Stimulated activated naive CD8-positive, alpha-beta T cell treated with anti-CD3 and anti-CD28 coated beads, Interleukin-15, Interleukin-2, amounts not matched to agents 100 U/mL and 50 U/mL, for 24 hours (primary cell): ENCODE measurements at regions not wholly inside any gene's neighbourhood (a gene's known extent, or its start where the extent isn't known, plus 50 kb on each side); places are given as distances from the start of the nearest gene placed in this dataset.

ENCODE experiments used
- ATAC-seq: fragments of 150-1000 bp; cut with Tn5 transposase; one replicate; pipeline ENCODE4 v1.10.0; 2021
- DNase-seq: peaks from one replicate; pipeline ENCODE4 v3.0.0; 2021

DNA sequence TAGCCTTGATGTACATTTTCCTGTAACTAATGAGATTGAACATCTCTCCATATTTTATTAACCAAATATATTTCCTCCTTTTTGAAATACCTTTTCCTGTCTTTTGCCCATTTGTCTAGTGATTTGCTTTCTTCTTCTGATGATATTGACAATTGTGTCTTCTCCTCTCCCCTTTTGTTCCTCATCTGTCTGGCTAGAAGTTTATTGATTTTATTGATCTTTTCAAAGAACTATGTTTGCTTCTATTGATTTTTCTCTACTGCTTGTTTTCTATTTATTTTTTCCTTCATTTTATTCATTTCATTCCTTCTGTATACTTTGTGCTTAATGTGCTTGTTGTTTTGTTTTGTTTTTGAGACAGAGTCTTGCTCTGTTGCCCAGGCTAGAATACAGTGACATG is 181.4 kb upstream of the SMIM23 start:
- DNase-seq (no peak), ATAC-seq (no peak)

GRCh38 chr5:171606414-171607024 is 179.1 kb upstream of the SMIM23 start:
- ATAC-seq (peak; percentile 34), DNase-seq (no peak)

- no peak for DNase-seq
- ATAC-seq: no peak
Observed at GRCh38 chr5:171607863-171608262, 177.8 kb upstream of the SMIM23 start.

DNA sequence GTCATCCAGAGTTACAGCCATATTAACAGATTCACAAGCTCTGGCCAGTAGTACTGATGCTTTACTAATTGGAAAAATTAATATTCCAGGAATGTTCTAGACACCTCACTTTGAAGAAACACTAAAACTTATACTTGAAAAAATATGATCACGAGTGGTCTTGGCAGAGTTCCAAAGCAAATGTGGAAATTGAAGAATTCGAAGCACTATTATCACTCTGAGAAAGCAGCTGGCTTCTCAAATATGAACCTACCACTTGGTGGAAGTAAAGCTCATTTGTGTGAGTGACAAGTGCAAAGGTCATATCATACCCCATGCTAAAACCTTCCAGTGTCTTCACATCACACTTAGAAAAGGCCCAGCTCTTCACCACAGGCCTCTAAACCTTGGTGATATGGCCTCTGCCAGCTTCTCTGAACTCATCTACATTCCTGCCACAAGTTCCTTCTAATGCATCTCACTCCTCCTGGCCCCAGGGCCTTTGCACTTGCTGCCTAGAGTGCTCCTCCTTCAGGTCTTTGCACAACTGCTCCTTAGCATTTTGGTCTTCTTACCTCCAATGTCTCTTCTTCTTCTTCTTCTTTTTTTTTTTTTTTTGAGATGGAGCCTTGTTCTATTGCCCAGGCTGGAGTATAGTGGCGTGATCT is 175.7 kb upstream of the SMIM23 start:
- ATAC-seq (no peak), DNase-seq (no peak)

DNA sequence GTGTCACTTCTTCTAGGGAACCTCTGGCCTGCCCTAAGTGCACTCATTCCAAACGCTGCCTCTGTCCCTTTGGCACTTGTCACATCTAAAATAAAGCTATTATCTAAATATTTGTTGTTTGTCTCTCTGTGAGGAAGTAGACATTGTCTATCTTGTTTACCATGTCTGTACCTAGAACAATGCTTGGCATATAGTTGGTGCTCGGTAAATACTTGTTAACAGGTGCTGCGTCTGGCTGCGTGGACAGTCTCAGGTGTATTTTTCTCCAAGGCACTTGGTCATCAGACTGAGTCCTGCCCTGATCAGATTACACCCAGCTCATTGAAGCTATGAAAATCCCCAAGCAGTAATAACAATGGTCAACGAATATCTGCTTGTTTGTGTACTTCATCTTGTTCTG is 174.9 kb upstream of the SMIM23 start:
- no peak for ATAC-seq
- DNase-seq: no peak

GRCh38 chr5:171612749-171613148 is 172.9 kb upstream of the SMIM23 start:
- DNase-seq (no peak), ATAC-seq (no peak)

- no peak for ATAC-seq
- DNase-seq: no peak
Observed at GRCh38 chr5:171614511-171614910, 171.1 kb upstream of the SMIM23 start.

- no peak for ATAC-seq
- no peak for DNase-seq
Observed at GRCh38 chr5:171614971-171615653, 170.5 kb upstream of the SMIM23 start.

DNA sequence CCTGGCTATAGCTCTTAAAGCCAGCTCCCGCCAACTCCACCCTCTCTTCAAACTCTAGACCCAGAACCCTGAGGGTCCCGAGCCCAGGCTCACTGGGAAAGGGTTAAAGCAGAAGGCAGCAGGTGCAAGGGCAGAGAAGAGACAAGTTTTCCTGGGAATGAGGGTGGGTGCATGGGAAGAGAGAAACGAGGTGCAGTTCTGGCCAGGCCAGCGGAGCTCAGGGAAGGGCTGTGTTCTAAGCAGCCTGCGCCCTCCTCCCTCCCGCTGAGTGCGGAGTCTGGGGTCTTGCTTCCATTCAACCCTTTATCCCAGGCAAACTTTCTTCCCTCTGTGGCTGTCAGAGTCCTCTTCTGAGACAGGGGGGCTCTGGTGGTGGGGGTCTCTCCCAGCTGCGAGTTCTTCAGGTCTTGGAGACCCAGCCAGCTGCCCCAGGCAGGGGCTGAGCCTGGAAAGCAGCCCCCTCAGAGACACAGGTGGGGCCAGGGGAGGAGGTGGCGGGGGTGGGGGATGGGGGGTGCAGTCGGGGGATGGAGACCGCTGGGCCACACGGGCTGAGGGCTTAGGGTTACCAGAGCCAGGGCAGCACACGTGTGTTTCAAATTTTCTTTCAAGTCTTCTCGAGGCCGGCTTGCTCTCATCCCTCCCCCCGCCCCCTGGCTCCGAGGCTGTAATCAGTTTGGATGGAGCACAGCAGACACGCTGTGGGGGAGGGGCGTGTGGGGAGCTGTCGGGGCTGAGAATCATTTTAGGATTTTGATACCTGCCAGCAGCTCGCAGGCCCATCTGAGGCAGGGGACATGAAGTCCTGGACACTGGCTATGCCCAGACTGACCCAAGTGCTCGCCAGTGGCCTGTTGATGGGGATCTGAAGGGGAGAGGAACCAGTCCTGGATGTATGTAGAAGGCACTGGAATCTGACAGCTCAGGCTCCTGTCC is 169.6 kb upstream of the SMIM23 start:
- ATAC-seq: no peak

GRCh38 chr5:171617266-171617665 is 168.4 kb upstream of the SMIM23 start:
- no peak for DNase-seq
- no peak for ATAC-seq

More for the DNA sequence above, 169.6 kb upstream of the SMIM23 start:
- DNase-seq: no peak

GRCh38 chr5:171617817-171618591 is 167.6 kb upstream of the SMIM23 start:
- no peak for DNase-seq
- no peak for ATAC-seq

DNA sequence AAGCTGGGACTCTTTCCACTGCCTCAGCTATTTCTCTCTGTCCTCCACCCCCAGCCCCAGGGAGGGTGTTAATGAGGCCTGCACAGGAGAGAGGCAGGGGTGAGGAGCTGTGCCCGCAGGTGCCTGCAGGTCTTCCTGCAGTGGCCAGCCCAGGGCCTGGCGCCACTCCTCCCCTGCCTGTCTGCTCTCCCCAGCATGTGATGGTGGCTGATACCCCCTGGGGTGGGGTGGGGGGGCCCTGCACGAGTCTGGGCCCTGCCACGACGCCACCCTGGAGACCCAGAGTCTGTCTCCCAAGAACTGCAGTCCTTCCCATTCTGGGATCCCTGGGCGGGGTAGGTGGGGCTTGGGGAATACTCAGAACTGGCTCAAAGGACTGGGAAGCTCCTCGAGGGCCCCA is 166.4 kb upstream of the SMIM23 start:
- no peak for ATAC-seq
- no peak for DNase-seq

DNA sequence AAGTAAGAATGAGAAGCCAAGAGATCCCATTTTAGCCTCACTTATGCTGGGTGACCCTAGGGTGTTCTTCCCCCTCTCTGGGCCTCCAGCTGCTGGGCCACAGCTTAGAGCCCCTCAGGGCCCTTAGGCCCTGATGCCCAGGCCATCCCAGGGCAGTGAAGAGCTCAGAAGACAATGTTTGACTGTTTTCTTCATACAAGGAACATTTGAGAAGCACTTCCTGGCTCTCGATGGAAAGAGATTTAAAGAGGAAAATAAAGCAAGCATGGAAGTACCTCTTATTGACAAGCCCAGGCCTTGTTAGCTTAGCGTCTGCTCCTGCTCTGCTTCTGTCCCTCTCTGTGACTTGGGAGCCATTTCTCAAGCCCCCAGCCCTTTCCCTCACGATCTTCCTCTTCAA is 165.9 kb upstream of the SMIM23 start:
- ATAC-seq: no peak
- DNase-seq: no peak

- ATAC-seq (no peak), DNase-seq (no peak)
Observed at GRCh38 chr5:171622010-171622409, 163.6 kb upstream of the SMIM23 start.

GRCh38 chr5:171623107-171623506 is 162.5 kb upstream of the SMIM23 start:
- ATAC-seq: no peak
- DNase-seq: no peak

GRCh38 chr5:171623551-171624097 is 162.0 kb upstream of the SMIM23 start:
- no peak for DNase-seq
- ATAC-seq: no peak

GRCh38 chr5:171624396-171624795 is 161.2 kb upstream of the SMIM23 start:
- no peak for ATAC-seq
- no peak for DNase-seq

GRCh38 chr5:171625646-171626045 is 160.0 kb upstream of the SMIM23 start:
- ATAC-seq (no peak), DNase-seq (no peak)

DNA sequence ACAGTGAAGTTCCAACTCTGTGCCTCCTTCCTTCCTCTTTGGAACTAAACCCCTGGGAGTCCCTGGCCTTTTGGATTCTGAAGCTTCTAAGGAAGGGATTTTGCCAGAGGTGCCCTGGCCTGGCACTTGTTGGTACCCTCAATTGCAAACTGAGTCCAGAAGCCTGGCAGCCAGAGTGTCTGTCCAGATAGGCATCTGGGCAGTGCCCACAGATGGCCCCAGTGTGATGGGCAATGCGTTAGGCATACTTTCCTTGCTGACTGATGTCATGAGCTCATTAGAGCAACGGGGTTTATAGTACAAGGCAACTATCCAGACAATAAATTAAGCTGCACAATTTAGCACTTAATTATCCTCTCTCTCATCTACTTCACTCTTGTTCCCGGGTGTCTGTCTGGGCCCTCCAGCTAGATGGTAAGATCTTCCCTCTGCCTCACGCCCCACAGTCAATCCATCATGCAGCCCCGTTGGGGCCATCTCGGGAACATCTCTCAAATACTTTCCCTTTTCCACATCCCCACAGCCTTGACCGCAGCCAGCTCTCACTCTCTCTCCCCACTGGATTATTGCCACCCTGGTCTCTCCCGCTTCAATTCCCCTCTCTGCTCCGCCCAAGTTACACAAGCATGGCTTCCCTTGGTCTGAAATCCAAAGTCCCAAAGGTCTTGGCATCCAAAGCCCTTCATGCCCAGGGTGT is 157.5 kb upstream of the SMIM23 start:
- DNase-seq: no peak
- ATAC-seq: no peak

- DNase-seq: no peak
- ATAC-seq: no peak
Observed at GRCh38 chr5:171628633-171628974, 157.0 kb upstream of the SMIM23 start.

DNA sequence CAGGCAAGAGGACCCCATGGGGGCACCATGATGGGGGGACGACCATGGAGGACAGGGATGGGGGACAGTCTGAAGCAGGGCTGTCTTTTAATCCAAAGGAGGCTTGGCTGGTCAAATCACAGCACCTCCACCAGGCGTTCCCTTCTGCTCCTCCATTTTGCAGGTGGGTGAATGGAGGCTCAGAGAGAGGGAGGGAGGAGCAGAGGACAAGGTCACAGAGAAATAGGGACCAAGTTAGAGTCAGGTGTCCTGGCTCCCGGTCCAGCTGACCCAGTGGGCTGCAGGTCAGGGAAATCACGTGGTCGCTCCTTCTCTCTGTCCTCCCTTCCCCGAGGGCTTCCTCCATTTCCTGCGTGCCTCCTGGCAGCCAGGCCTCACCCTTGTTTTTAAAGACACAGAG is 156.4 kb upstream of the SMIM23 start:
- ATAC-seq (no peak), DNase-seq (no peak)
